ENCODE measurements at regions not wholly inside any gene's neighbourhood (a gene's known extent, or its start where the extent isn't known, plus 50 kb on each side); places are given as distances from the start of the nearest gene placed in this dataset.

DNA sequence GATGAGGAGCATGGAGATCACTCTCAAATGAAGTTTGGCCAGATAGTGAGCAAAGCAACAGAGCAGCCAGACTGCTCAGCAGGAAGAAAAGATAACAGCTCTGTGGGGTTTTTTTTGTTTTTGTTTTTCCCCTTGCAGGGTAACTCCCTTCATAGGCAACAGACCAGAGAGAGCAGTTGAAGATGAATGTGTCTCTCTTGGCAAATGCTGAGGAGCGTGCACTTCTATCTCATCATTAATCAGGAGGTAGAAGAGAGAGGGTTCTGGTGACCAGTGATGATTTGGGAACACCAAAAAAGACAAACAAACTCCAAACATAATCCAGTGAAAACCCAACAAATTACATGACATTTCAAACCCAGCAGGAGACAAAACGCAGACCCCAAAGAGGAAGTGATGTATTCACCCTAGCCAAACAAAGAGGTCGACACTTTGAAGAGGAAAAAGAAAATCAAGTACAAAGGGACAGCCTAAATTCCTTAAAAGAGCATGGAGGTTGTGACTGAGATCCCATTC is 66.2 kb upstream of the RREB1 start:
- ChIA-PET CTCF (no interaction called here), POLR2A (no interaction called here)
- Histone ChIP-seq H3K9ac (no peak overlapping the region), H3F3A (replicated peaks; ENCODE audit: insufficient read depth) (no peaks in the 10 kb centered on the region), H3K9me3 (no peaks in the 10 kb centered on the region), H2AFZ (ENCODE audit: low read depth) (peak overlapping the region; percentile 71; the same call in 1 of the 2 replicates), H3K27me3 (ENCODE audit: insufficient read depth) (no peaks in the 10 kb centered on the region), H3K4me3 (ENCODE audit: low read depth in 2 of 2, low read length in 1 of 2) (no peak overlapping the region), H4K20me1 (ENCODE audit: insufficient read depth) (no peaks in the 10 kb centered on the region), H3K4me1 (ENCODE audit: control insufficient read depth in 1 of 2, insufficient read depth in 2 of 2, low read depth in 1 of 2, low read length in 1 of 2) (peaks cover 0 to 7% of the 10 kb centered on the region in 2 experiments; a peak in 1 of 4 replicates), H3K27ac (ENCODE audit: low read depth in 2 of 2, low read length in 1 of 2) (no peak overlapping the region), H3K36me3 (replicated peaks in 1 of 2; ENCODE audit: control insufficient read depth in 1 of 2, insufficient read depth in 2 of 2, low read length in 1 of 2) (no peaks in the 10 kb centered on the region), H3K9me2 (no peaks in the 10 kb centered on the region), H3K79me2 (ENCODE audit: insufficient read depth) (no peaks in the 10 kb centered on the region), H3K4me2 (no peak overlapping the region)
- TF ChIP-seq YY1 (IDR thresholded peaks at IDR 0.05; ENCODE audit: low read depth), result no peak
- TF ChIP-seq NFIC (IDR thresholded peaks at IDR 0.05; ENCODE audit: borderline replicate concordance), result no peak
- no peak for TF ChIP-seq TCF12 (IDR thresholded peaks at IDR 0.05)
- no peak for TF ChIP-seq GABPA (IDR thresholded peaks at IDR 0.05; ENCODE audit: low read depth)
- TF ChIP-seq CHD2 (IDR thresholded peaks at IDR 0.05; ENCODE audit: low read length, partially characterized antibody), result no peak
- no peak for TF ChIP-seq EZH2phosphoT487 (IDR thresholded peaks at IDR 0.05; ENCODE audit: borderline replicate concordance, low read depth)
- no peak for TF ChIP-seq MXI1 (IDR thresholded peaks at IDR 0.05; ENCODE audit: low read depth, low read length)
- DNase-seq, result no peak
- 73% methylated on average over 3 of the region's 3 CpGs for WGBS (ENCODE audit: low lambda C conversion rate)

DNA sequence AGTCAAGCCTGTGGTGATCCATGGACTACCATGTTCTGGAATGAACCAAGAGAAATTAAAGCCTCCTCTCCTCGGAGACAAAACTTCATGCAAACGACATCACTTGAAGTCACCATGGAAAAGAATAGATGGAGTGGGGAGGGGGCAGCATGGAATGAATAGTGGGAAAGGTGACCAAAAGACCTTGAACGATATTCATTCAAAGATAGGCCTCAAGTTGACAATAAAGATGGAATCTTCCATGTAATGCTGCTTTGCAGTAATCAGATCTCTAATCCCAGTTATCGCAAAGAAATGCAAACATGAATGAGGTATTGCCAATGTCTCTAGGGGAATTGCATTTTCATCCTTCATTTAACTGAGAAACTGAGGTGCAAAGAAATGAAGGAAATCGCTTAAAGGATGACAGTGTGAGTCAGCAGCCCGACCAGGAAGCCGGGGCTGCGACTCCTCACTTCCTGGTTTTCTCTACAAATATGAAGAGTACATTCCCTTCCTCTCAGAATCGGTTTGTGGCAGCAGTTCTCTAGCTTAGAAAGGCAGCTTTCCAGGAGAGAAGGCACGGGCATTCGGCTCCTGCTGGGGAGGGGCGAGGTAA is 65.6 kb upstream of the RREB1 start:
- Histone ChIP-seq H3K4me3 (ENCODE audit: low read depth in 2 of 2, low read length in 1 of 2) (no peak overlapping the region), H4K20me1 (ENCODE audit: insufficient read depth) (no peaks in the 10 kb centered on the region), H3K9ac (no peak overlapping the region), H3K36me3 (replicated peaks in 1 of 2; ENCODE audit: control insufficient read depth in 1 of 2, insufficient read depth in 2 of 2, low read length in 1 of 2) (no peaks in the 10 kb centered on the region), H3F3A (replicated peaks; ENCODE audit: insufficient read depth) (no peaks in the 10 kb centered on the region), H3K4me1 (ENCODE audit: control insufficient read depth in 1 of 2, insufficient read depth in 2 of 2, low read depth in 1 of 2, low read length in 1 of 2) (peaks cover 0 to 7% of the 10 kb centered on the region in 2 experiments; a peak in 2 of 4 replicates), H3K9me3 (no peaks in the 10 kb centered on the region), H3K27me3 (ENCODE audit: insufficient read depth) (no peaks in the 10 kb centered on the region), H3K4me2 (no peak overlapping the region), H3K27ac (ENCODE audit: low read depth in 2 of 2, low read length in 1 of 2) (no peak overlapping the region), H2AFZ (ENCODE audit: low read depth) (peak overlapping the region; percentile 71), H3K79me2 (ENCODE audit: insufficient read depth) (no peaks in the 10 kb centered on the region), H3K9me2 (no peaks in the 10 kb centered on the region)
- TF ChIP-seq YY1 (IDR thresholded peaks at IDR 0.05; ENCODE audit: low read depth) (no peak), ELF1 (IDR thresholded peaks at IDR 0.05) (peak; percentile 46; the same call in 1 of the 2 replicates)
- WGBS (ENCODE audit: low lambda C conversion rate), result 59% methylated on average over 12 of the region's 12 CpGs
- no peak for DNase-seq
- POLR2A ChIA-PET, result no interaction called here
- CTCF ChIA-PET, result interaction anchor here (0.6 kb wide), 1 partner anchor 124 kb away, joined by 3 read pairs; no protein-coding TSS in a partner anchor

- DNase-seq, result no peak
- ChIA-PET CTCF (interaction anchor here (0.6 kb wide), 1 partner anchor 123 kb away, joined by 3 read pairs; no protein-coding TSS in a partner anchor), POLR2A (no interaction called here)
- Histone ChIP-seq H3K79me2 (ENCODE audit: insufficient read depth) (no peaks in the 10 kb centered on the region), H2AFZ (ENCODE audit: low read depth) (peak overlapping the region; percentile 71), H3K27ac (ENCODE audit: low read depth in 2 of 2, low read length in 1 of 2) (no peak overlapping the region), H3K4me3 (ENCODE audit: low read depth in 2 of 2, low read length in 1 of 2) (no peak overlapping the region), H3K9me3 (no peaks in the 10 kb centered on the region), H4K20me1 (ENCODE audit: insufficient read depth) (no peaks in the 10 kb centered on the region), H3F3A (replicated peaks; ENCODE audit: insufficient read depth) (no peaks in the 10 kb centered on the region), H3K9me2 (no peaks in the 10 kb centered on the region), H3K4me1 (ENCODE audit: control insufficient read depth in 1 of 2, insufficient read depth in 2 of 2, low read depth in 1 of 2, low read length in 1 of 2) (peaks cover 0 to 10% of the 10 kb centered on the region in 2 experiments; a peak in 2 of 4 replicates), H3K36me3 (replicated peaks in 1 of 2; ENCODE audit: control insufficient read depth in 1 of 2, insufficient read depth in 2 of 2, low read length in 1 of 2) (no peaks in the 10 kb centered on the region), H3K27me3 (ENCODE audit: insufficient read depth) (no peaks in the 10 kb centered on the region), H3K4me2 (no peak overlapping the region), H3K9ac (no peak overlapping the region)
- 66% methylated on average over 9 of the region's 11 CpGs for WGBS (ENCODE audit: low lambda C conversion rate)
- no peak for TF ChIP-seq USF2 (IDR thresholded peaks at IDR 0.05; ENCODE audit: borderline replicate concordance, low read depth, low read length)
- TF ChIP-seq NFIC (IDR thresholded peaks at IDR 0.05; ENCODE audit: borderline replicate concordance), result no peak
- TF ChIP-seq RCOR1 (IDR thresholded peaks at IDR 0.05; ENCODE audit: low read length), result no peak
- TF ChIP-seq TCF12 (IDR thresholded peaks at IDR 0.05), result no peak
- no peak for TF ChIP-seq FOXJ3 (CRISPR knock-in tag; IDR thresholded peaks at IDR 0.05)
- TF ChIP-seq USF1 (IDR thresholded peaks at IDR 0.05; ENCODE audit: borderline replicate concordance, low read depth), result no peak
Measured at GRCh38 chr6:7042654-7043545, 64.9 kb upstream of the RREB1 start.

Measured in SK-N-SH (cell line).